Panc1 (cell line): ENCODE measurements at regions not wholly inside any gene's neighbourhood (a gene's known extent, or its start where the extent isn't known, plus 50 kb on each side); places are given as distances from the start of the nearest gene placed in this dataset.

Experiments
- CTCF ChIP-seq: fragments of 450-650 bp; IDR thresholded peaks from 2 replicates; pipeline ENCODE4 v1.5.1; 2017; ENCODE audit warnings: mild to moderate bottlenecking
- POLR2AphosphoS5 ChIP-seq: IDR thresholded peaks from 2 replicates; pipeline ENCODE4 v1.6.1; 2012; ENCODE audit warnings: mild to moderate bottlenecking, low read depth, low read length, moderate library complexity
- SIN3A ChIP-seq: IDR thresholded peaks from 2 replicates; pipeline ENCODE4 v1.6.1; 2012; ENCODE audit warnings: low read depth, mild to moderate bottlenecking, low read length, moderate library complexity, borderline replicate concordance; ENCODE audit not compliant: insufficient read depth

GRCh38 chr21:25341981-25342380 lies 265.3 kb downstream of the MRPL39 start:
- TF ChIP-seq CTCF (no peak), SIN3A (no peak), POLR2AphosphoS5 (no peak)
